Spleen (tissue), 11 donors: ENCODE measurements at regions not wholly inside any gene's neighbourhood (a gene's known extent, or its start where the extent isn't known, plus 50 kb on each side); places are given as distances from the start of the nearest gene placed in this dataset.

Experiments
- DNase-seq: peaks from one replicate; pipeline ENCODE4 v3.0.0-alpha.2; 2020
- H3K27ac ChIP-seq, 8 donors: fragments of 200-600 bp; sonication (generic) in 7 of 8; 1 replicate in 4 of 8; 2 replicates in 4 of 8; pipeline versions ENCODE4 v1.5.0 to v1.8.0; 2016 to 2021; ENCODE audit warnings: inconsistent platforms in 4 of 8, mild to moderate bottlenecking in 4 of 8, moderate library complexity in 1 of 8
- H3K27me3 ChIP-seq, 7 donors: fragments of 200-600 bp; sonication (generic) in 6 of 7; replicated peaks in 1 of 7; 1 replicate in 4 of 7; 2 replicates in 3 of 7; pipeline versions ENCODE4 v1.5.0 to v1.8.0; 2016 to 2021; ENCODE audit warnings: inconsistent platforms in 3 of 7, mild to moderate bottlenecking in 1 of 7
- H3K36me3 ChIP-seq, 6 donors: fragments of 200-600 bp; sonication (generic) in 5 of 6; 1 replicate in 4 of 6; 2 replicates in 2 of 6; pipeline versions ENCODE4 v1.5.0 to v1.8.0; 2016 to 2021; ENCODE audit warnings: inconsistent platforms in 2 of 6
- H3K4me1 ChIP-seq, 6 donors: fragments of 200-600 bp; sonication (generic) in 5 of 6; 1 replicate in 3 of 6; 2 replicates in 3 of 6; pipeline versions ENCODE4 v1.5.0 to v1.8.0; 2016 to 2021; ENCODE audit warnings: inconsistent platforms in 3 of 6
- H3K4me3 ChIP-seq, 8 donors: fragments of 200-600 bp; sonication (generic) in 7 of 8; 1 replicate in 4 of 8; 2 replicates in 4 of 8; pipeline versions ENCODE4 v1.5.0 to v1.8.0; 2016 to 2021; ENCODE audit warnings: inconsistent platforms in 4 of 8, mild to moderate bottlenecking in 4 of 8, moderate library complexity in 2 of 8
- H3K9me3 ChIP-seq, 8 donors: fragments of 200-600 bp; sonication (generic) in 7 of 8; 1 replicate in 4 of 8; 2 replicates in 4 of 8; pipeline versions ENCODE4 v1.5.0 to v1.8.0; 2016 to 2021; ENCODE audit warnings: inconsistent platforms in 4 of 8
- CTCF ChIP-seq, 11 experiments: fragments of 200-600 bp in 7 of 11; fragments of 450-650 bp in 4 of 11; sonication (generic) in 4 of 11; IDR thresholded peaks in 8 of 11; conservative IDR thresholded peaks in 3 of 11; 1 replicate in 7 of 11; 2 replicates in 4 of 11; pipeline versions ENCODE4 v1.4.0 to v1.8.0; 2016 to 2021; ENCODE audit warnings: antibody characterized with exemption in 11 of 11, inconsistent platforms in 4 of 11, mild to moderate bottlenecking in 1 of 11
- POLR2A ChIP-seq, 3 donors: fragments of 450-650 bp; IDR thresholded peaks; one replicate each; pipeline ENCODE4 v1.5.1; 2017; ENCODE audit warnings: antibody characterized with exemption in 3 of 3, mild to moderate bottlenecking in 1 of 3
- POLR2AphosphoS5 ChIP-seq, 3 donors: sonication (generic); formaldehyde crosslinking; IDR thresholded peaks; one replicate each; pipeline ENCODE4 v1.5.1; 2017; ENCODE audit warnings: antibody characterized with exemption in 3 of 3
- WGBS, 5 donors: extraction: QIAGEN DNeasy Blood & Tissue Kit in 3 of 5; methylation state at CpG; one replicate each; pipeline versions ENCODE4 v1.1.5 to v1.1.7; 2013 to 2018; 5-methylcytosine and 5-hydroxymethylcytosine counted together
- intact Hi-C: fragments of 100-400 bp; cut with DNase I; formaldehyde crosslinking; loops from one replicate; pipeline ENCODE4 v1.15.0; 2023; ENCODE audit warnings: low total_unique reads
- donor health status: healthy with polysubstance abuse.
- donor health status: DM: no; HTN: no; CAD: no; lungs with moderate emphysema.
- donor health status: DM: no; HTN: no; CAD: no.
- donor health status: Bipolar disorder and iron deficiency.
- donor health status: healthy.
- donor health status: DM: no; HTN: no; CAD: no.
- donor health status: DM: yes; HTN: yes; CAD: no.

DNA sequence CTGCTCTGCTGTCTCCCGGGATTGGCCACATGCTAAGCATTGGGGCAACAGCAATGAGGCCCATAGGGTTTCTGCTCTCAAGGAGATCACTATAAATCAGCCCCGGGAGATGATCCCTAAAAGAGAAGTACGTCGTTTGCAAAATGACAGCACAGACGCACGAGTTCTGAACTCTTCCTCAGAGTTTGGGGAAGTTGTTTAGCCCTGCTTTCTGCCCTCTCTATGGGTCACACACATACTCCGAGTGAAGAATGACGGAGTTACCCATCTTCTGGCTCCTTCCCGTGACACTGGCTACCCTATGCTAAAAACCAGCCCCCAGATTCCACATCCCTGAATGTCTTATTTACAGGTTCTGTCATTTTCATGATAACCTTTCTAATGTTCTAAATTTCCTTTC is 258.0 kb upstream of the PLEKHG7 start:
- no peak for DNase-seq
- Histone ChIP-seq H3K4me3 (no peak overlapping the region), H3K4me1 (peaks cover 26 to 72% (median 52%) of the 10 kb centered on the region in 6 donors), H3K27me3 (no peaks in the 10 kb centered on the region), H3K9me3 (no peaks in the 10 kb centered on the region), H3K36me3 (no peaks in the 10 kb centered on the region), H3K27ac (peak overlapping the region; percentile 78 to 95 (median 87))
- WGBS, 5 donors, result 34 to 67% (median 46%) methylated on average over 9 of the region's 9 CpGs
- TF ChIP-seq POLR2AphosphoS5 (IDR thresholded peaks at IDR 0.05) (peak in 1 of 3 donors; percentile 71), POLR2A (IDR thresholded peaks at IDR 0.05) (no peak)
- intact Hi-C loops, result loop anchor here (10.0 kb wide), 1 partner anchor 120 kb away; no protein-coding TSS in a partner anchor

DNA sequence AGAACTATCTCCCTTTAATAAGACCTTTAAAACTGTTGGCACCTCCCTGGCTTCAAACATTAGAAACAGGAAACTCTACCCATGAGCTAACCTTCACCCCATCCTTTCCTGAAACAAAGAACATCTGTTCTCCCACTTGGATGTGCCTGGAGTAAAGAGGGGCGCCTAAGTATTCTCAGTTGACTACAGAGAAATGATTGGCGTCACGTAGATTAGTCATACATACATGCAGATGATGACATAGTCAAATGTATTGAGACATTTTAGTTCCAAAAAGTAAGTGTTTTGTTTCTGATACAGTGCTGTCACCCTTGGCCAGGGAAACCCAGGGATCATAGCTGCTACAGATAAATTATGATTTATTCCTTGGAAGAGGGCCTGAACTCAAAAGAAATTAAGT is 260.0 kb upstream of the PLEKHG7 start:
- Histone ChIP-seq H3K36me3 (no peaks in the 10 kb centered on the region), H3K4me1 (peaks cover 33 to 88% (median 66%) of the 10 kb centered on the region in 6 donors), H3K27ac (peak overlapping the region; percentile 78 to 95 (median 87)), H3K27me3 (no peaks in the 10 kb centered on the region), H3K4me3 (no peak overlapping the region), H3K9me3 (no peaks in the 10 kb centered on the region)
- intact Hi-C loops, result loop anchor here (10.0 kb wide), 1 partner anchor 122 kb away; no protein-coding TSS in a partner anchor
- 57 to 77% (median 74%) methylated on average over 3 of the region's 3 CpGs for WGBS, 5 donors
- peak in 1 of 3 donors; percentile 64 for TF ChIP-seq POLR2AphosphoS5 (IDR thresholded peaks at IDR 0.05)
- TF ChIP-seq POLR2A (IDR thresholded peaks at IDR 0.05), result no peak
- DNase-seq, result no peak

GRCh38 chr12:92440072-92440471 is 262.7 kb upstream of the PLEKHG7 start:
- WGBS, 5 donors, result 78 to 90% (median 88%) methylated on average over 4 of the region's 4 CpGs
- no peaks in the 10 kb centered on the region for H3K27me3 ChIP-seq
- no peak for DNase-seq
- TF ChIP-seq CTCF (IDR thresholded peaks at IDR 0.05 in 8 of 11, conservative IDR thresholded peaks at IDR 0.05 in 3 of 11) (no peak), POLR2AphosphoS5 (IDR thresholded peaks at IDR 0.05) (no peak), POLR2A (IDR thresholded peaks at IDR 0.05) (no peak)
- intact Hi-C loops, result loop anchor here (10.0 kb wide), 1 partner anchor 125 kb away; no protein-coding TSS in a partner anchor
- H3K4me3 ChIP-seq, result no peak overlapping the region
- no peaks in the 10 kb centered on the region for H3K36me3 ChIP-seq
- H3K9me3 ChIP-seq, result no peaks in the 10 kb centered on the region
- peaks cover 28 to 73% (median 56%) of the 10 kb centered on the region in 6 donors for H3K4me1 ChIP-seq
- peak overlapping the region in 3 of 8 donors; percentile 70 to 86 (median 73) for H3K27ac ChIP-seq

- Histone ChIP-seq H3K9me3 (no peaks in the 10 kb centered on the region), H3K36me3 (no peaks in the 10 kb centered on the region), H3K27ac (peak overlapping the region in 5 of 8 donors; percentile 4 to 86 (median 72)), H3K4me3 (no peak overlapping the region), H3K4me1 (peaks cover 28 to 69% (median 49%) of the 10 kb centered on the region in 6 donors), H3K27me3 (no peaks in the 10 kb centered on the region)
- TF ChIP-seq POLR2AphosphoS5 (IDR thresholded peaks at IDR 0.05), result no peak
- no peak for TF ChIP-seq CTCF (IDR thresholded peaks at IDR 0.05 in 8 of 11, conservative IDR thresholded peaks at IDR 0.05 in 3 of 11)
- no peak for TF ChIP-seq POLR2A (IDR thresholded peaks at IDR 0.05)
- intact Hi-C loops, result no loop called here
- DNase-seq, result no peak
- WGBS, 5 donors, result 65 to 96% (median 81%) methylated on average over 1 of the region's 1 CpG
Measured at GRCh38 chr12:92439420-92439805, 263.4 kb upstream of the PLEKHG7 start.

GRCh38 chr12:92438641-92439419 is 264.0 kb upstream of the PLEKHG7 start:
- TF ChIP-seq POLR2AphosphoS5 (IDR thresholded peaks at IDR 0.05), result no peak
- TF ChIP-seq CTCF (IDR thresholded peaks at IDR 0.05 in 8 of 11, conservative IDR thresholded peaks at IDR 0.05 in 3 of 11), result no peak
- intact Hi-C loops, result no loop called here
- peaks cover 23 to 66% (median 44%) of the 10 kb centered on the region in 6 donors for H3K4me1 ChIP-seq
- H3K4me3 ChIP-seq, result no peak overlapping the region
- no peak for DNase-seq
- peak overlapping the region in 6 of 8 donors; percentile 57 to 86 (median 71) for H3K27ac ChIP-seq
- H3K27me3 ChIP-seq, result no peaks in the 10 kb centered on the region
- no peaks in the 10 kb centered on the region for H3K9me3 ChIP-seq
- 72 to 91% (median 87%) methylated on average over 4 of the region's 4 CpGs for WGBS, 5 donors
- no peaks in the 10 kb centered on the region for H3K36me3 ChIP-seq
